HG03175 (cell line): ENCODE measurements at regions not wholly inside any gene's neighbourhood (a gene's known extent, or its start where the extent isn't known, plus 50 kb on each side); places are given as distances from the start of the nearest gene placed in this dataset.
A peak's percentile ranks its signal among the peaks of the same experiment; 100 is the strongest.

Experiments used
- ATAC-seq: cut with Tn5 transposase; IDR thresholded peaks from one replicate; pipeline ENCODE4 v1.9.1; 2021; ENCODE audit warnings: mild to moderate bottlenecking, moderate library complexity; ENCODE audit not compliant: unreplicated experiment

DNA sequence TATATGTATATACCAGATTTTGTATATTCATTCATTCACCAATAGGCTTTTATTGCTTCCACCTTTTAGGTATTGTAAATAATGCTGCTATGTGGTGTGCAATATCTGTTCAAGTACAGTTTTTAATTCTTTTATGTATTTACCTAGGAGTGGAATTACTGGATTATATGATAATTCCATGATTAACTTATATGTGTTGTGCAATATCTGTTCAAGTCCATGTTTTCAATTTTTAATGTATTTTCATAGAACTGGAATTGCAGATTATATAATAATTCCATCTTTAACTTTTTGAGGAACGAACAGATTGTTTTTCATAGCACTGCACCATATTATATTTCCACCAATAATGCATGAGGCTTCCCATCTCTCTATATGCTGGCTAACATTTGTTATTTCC lies 50.6 kb upstream of the L3MBTL4 start:
- ATAC-seq, result no peak

GRCh38 chr18:6476190-6476589 lies 61.5 kb upstream of the L3MBTL4 start:
- ATAC-seq, result no peak

DNA sequence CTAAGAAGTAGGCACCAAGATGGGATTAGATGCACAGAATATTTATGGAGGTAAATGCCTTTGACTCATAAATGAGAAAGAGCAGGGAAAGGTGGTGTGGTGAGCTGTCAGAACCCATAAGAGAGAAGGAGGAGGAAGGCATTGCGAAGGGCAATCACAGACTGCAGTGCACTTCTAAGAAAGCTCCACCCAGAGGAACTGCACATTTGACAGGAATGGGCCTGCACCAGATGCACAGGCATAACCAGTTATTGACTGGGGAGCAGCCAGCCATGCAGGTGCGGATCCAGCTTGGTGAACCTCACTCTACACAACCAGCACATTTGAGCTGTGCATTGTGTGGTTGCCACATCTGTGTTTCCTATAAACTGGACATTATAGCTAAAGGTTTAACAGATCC lies 62.2 kb upstream of the L3MBTL4 start:
- ATAC-seq, result no peak

DNA sequence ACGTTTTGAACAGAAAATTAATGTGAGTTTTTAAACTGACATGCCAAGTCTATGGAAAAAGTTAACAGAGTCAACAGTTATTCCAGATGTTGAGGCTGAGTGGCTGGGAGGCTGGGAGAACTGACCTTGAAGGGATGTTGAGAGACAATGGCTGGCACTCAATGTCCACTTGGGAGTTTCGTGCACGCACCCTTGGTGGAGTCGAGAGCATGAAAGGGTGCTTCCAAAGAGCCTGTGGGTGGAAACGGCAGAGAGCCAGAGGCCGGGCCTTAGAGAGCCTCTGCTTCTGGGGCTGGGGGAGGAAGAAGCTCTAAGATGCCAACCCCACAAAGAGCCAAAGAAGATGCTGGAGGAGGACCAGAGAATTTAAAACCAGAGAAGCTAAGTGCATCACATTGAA lies 63.4 kb upstream of the L3MBTL4 start:
- no peak for ATAC-seq

DNA sequence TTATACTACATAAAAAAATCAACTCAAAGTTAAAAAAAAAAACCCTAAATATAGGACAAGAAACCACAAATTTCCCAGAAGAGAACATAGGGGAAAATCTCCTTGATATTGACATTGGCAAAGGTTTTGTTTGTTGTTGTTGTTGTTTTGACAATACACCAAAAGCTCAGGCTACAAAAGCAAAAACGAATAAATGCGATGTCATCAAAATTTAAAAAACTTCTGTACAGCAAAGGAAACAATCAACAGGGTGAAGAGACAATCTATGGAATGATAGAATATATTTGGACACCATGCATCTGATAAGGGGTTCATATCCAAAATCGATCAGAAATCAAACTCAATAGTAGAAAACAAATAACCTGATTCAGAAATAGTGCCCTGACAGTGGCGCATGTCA lies 65.0 kb upstream of the L3MBTL4 start:
- no peak for ATAC-seq

- ATAC-seq, result peak; percentile 49
Measured at GRCh38 chr18:6482198-6482977, 67.7 kb upstream of the L3MBTL4 start.

DNA sequence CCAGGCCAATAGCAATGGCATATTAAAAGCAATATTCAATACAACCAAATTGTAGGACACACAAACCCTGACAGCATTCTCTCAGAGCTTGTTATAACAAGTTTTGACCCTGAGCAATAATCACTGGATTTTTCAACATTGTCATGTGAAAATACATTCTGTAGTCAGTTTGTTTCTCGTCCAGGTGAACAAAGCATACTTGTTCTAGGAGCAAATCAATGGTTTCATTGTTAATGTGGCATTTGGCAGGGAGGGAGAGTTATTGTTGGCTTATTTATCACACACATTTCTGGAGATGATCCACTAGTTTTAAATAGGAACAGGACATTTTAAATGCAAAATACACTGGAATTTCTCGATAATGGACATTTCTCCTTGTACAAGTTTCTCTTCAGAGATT lies 69.9 kb upstream of the L3MBTL4 start:
- no peak for ATAC-seq

GRCh38 chr18:6486313-6486712 lies 71.6 kb upstream of the L3MBTL4 start:
- no peak for ATAC-seq

DNA sequence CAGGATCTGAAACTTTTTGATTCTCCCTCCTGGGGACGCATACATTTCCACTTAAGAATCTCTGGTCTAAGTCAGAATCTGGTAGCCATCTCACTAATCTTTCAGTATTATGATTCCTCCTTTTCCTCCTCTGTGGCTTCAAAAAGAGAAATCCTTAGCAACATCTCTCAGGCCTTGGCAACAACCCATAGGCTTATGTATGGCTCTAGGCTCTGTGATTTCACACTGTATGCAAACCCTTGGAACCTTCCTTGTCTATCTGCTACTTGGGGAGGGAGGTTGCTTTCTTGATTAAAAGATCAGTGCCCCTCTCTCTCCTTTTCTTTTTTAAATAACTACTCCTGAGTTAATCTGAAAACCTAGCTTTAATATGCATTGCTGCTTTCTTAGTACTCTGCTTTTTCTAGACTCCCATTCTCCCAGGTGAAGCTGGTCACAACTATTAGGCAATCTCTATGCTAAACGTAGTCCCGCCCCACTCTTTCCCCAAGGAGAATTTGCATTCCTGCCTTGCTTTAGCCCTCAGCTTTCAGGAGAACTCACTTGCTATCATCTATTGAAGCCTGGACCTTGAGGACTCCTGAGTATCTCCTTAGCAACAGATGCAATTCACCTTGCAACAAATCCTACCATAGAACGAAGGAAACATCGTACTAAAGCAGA lies 72.2 kb upstream of the L3MBTL4 start:
- no peak for ATAC-seq

GRCh38 chr18:6487968-6488367 lies 73.3 kb upstream of the L3MBTL4 start:
- ATAC-seq, result no peak

DNA sequence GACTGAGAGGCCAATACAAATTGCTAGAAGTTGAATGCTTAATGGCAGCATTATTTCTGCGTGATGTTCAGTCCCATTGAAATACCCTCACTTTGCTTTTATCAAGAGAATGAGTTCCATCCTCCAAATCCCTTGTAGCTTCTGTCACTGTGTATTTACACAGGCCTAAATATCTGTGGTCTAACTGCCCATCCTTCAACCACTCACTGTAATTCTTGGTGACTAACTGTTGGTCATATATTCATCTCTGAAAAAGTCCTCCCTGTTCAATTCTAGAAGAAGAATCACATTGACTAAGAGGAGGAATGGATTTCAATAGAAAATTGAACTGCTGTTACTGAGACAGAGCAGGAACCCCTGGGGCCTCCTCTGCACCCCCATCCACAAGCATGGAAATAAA lies 74.2 kb upstream of the L3MBTL4 start:
- ATAC-seq, result no peak

DNA sequence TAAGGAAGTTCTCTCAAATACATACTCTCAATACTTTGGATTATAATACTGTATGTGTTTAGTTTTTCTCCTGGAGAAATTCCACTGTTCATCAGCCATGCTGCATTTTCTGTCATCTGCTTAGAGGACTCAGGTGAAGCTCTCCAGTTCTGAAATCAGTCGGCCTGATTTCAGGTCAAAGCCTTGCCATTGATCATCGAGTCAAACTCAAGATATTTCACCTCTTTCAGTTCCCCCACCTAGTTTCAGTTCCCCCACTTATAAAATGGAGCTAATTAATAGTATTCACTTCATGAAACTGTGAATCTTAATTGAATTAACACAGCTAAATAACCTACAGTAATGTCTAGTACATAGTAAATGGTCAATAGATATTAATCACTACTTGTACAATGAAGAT lies 75.3 kb upstream of the L3MBTL4 start:
- no peak for ATAC-seq

- ATAC-seq, result no peak
Measured at GRCh38 chr18:6493194-6493593, 78.5 kb upstream of the L3MBTL4 start.

DNA sequence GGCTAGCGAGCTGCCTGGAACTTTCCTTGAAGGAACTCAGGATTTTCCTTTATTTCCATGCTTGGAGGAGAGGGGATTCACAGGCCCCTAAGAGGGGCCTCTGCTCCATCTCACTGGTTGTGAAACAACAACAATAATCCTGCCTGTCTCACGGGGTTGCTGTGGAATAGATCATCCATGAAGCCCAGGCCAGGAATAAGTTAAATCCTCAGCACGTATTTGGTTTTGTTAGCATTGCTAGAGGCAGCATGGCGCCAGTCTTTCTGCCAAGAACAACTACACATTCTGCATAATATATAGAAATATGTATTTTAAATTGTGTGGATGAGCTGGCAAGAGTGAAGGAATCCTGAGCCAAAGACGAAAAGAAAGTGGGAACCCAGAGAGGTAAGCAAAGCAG lies 80.8 kb upstream of the L3MBTL4 start:
- ATAC-seq, result no peak

DNA sequence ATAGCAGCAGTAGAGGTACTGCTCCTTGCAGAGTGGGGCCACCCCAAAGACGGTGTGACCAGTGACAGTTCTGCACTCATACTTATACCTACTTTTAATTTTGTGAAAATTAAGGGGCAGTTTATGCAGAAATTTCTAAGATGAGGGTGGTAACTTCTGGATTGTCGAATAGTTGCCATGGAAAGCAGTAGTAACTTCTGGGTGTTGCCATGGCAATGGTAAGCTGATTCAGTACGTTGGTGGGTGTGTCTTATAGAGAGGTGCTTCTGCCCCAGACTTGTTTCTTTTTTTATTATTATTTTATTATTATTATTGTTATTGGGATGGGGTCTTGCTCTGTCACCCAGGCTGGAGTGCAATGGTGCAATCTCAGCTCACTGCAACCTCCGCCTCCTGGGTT lies 82.8 kb upstream of the L3MBTL4 start:
- no peak for ATAC-seq

GRCh38 chr18:6498289-6498856 lies 83.7 kb upstream of the L3MBTL4 start:
- no peak for ATAC-seq

DNA sequence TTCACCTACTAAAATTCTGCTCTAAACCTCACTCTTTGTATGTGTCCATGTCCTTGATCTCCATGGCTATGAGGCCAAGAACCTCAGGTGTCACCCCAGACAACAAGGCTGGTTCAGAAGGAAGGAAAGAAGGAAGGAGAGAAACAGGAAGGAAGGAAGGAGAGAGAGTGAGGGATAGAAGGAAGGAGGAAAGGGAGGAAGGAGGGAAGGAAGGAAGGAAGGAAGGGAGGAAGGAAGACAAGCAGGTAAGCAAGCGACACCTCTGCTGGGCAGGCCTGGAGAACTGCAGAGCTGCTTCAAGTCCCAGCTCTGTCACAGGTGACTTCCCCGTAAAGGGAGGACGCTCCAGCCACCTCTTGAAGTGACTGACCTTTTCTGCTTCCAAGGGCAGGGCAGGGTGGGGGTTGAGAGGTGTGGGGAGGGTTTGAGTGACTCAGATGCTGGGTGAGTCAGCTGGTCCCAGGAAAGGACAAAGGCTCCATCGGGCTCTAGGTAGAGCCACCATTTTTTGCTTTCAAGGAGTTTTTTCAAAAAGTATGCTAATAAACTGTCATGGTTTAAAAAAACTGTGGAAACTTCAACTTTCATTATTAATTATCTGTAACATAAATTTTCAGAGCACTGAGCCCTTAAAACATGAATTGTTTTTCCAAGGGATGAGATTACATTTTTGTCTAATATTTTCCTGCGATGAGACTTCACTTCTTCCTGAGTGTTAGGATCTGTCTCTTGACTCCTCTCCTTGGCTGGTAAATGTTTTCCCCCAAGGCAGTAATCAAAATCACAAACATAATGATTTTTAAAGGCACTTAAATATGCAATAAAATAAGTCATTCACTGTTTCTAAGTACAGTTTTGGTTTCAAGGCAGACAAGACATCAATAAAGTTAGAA lies 90.1 kb upstream of the L3MBTL4 start:
- ATAC-seq, result no peak

DNA sequence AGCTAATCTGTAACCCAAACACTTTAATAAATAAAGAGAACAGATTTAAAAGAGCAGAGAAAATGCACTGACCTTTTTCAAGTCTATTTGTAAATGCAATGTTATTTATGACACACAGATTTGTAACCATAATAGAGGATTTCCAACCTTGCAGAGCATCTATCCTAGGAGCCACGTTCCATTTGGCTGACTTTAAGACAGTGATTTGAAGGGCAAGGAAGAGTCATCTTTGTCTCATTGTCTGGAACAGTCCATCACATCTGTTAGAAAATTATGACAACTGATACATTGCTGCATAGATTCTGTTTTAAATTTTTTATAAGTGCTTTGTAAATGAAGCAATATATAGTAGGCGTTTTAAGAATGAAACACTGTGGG lies 90.8 kb upstream of the L3MBTL4 start:
- no peak for ATAC-seq

DNA sequence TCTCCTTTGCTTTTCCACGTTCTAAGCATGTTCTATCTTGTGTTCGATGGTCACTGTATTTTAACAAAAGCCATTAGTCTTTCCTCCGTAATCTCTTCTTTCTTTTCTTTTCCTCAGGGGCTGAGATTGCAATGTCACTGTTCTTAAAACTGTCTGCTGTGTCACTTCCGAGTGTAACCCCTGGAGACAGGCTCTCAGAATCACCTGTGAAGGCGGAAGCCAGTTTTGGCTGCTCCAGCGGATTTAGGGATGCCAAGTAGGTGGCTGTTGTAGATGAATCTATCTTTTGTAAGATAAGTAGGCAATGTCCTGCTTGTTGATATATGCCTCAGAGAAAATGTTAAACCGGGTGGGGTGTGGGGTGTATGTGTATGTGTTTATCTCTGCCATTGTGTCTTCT lies 94.7 kb upstream of the L3MBTL4 start:
- ATAC-seq, result no peak

DNA sequence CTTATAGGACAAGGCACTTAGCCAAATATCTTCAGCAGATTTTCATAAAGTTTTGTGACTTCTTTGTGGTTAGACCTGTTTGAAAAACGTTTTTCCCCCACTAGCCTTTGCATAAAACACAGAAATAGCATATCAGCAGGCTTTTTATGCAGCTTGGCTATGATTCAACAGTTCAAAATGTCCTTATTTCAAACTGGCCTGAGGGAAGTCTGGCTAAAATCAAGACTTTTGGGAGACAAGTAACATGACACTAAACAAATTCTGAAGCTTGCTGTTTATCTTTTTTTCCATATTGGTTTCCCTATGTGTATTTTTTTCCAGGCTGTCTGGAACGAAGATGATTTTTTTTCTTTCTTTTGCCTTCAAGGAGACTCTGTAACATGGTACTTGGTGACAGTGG lies 95.1 kb upstream of the L3MBTL4 start:
- no peak for ATAC-seq

- ATAC-seq, result no peak
Measured at GRCh38 chr18:6520901-6521300, 106.2 kb upstream of the L3MBTL4 start.
